ENCODE measurements at regions not wholly inside any gene's neighbourhood (a gene's known extent, or its start where the extent isn't known, plus 50 kb on each side); places are given as distances from the start of the nearest gene placed in this dataset.

DNA sequence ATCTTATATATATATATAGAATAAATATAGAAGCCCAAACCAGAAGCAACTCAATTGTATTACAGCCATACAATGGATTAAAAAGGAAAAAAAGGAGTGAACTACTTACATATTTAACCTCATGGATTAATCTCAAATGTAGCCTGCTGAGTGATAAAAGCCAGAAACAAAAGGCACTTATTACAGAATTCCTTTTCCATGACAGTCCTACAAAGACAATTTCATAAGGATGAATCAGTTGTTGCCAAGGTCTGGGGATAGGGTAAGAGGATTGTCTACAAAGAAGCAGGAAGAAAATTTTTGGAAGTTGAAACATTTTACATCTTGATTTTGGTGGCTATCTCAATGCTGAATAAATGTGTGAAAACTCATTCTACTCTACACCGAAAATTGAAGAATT, 103.9 kb upstream of the DCC start:
- TF ChIP-seq, protein P1, sequence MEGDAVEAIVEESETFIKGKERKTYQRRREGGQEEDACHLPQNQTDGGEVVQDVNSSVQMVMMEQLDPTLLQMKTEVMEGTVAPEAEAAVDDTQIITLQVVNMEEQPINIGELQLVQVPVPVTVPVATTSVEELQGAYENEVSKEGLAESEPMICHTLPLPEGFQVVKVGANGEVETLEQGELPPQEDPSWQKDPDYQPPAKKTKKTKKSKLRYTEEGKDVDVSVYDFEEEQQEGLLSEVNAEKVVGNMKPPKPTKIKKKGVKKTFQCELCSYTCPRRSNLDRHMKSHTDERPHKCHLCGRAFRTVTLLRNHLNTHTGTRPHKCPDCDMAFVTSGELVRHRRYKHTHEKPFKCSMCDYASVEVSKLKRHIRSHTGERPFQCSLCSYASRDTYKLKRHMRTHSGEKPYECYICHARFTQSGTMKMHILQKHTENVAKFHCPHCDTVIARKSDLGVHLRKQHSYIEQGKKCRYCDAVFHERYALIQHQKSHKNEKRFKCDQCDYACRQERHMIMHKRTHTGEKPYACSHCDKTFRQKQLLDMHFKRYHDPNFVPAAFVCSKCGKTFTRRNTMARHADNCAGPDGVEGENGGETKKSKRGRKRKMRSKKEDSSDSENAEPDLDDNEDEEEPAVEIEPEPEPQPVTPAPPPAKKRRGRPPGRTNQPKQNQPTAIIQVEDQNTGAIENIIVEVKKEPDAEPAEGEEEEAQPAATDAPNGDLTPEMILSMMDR (conservative IDR thresholded peaks at IDR 0.05; ENCODE audit: low read depth, low read length), result no peak
- TF ChIP-seq EZH2 (IDR thresholded peaks at IDR 0.05; ENCODE audit: borderline replicate concordance, low read depth, low read length, poor library complexity, severe bottlenecking), result no peak

All from A673 (cell line).